Peyer's patch (tissue), 4 donors: ENCODE measurements at regions not wholly inside any gene's neighbourhood (a gene's known extent, or its start where the extent isn't known, plus 50 kb on each side); places are given as distances from the start of the nearest gene placed in this dataset.

Experiments
- DNase-seq, 3 donors: peaks; one replicate each; pipeline ENCODE4 v3.0.0-alpha.2; 2017 to 2019
- H3K27ac ChIP-seq, 4 donors: fragments of 200-600 bp; sonication (generic); one replicate each; pipeline ENCODE4 v1.5.1; 2016 to 2019
- H3K27me3 ChIP-seq, 2 donors: fragments of 200-600 bp; sonication (generic); one replicate each; pipeline ENCODE4 v1.5.1; 2019
- H3K36me3 ChIP-seq, 3 donors: fragments of 200-600 bp; sonication (generic); one replicate each; pipeline ENCODE4 v1.5.1; 2016 to 2019
- H3K4me1 ChIP-seq, 4 donors: fragments of 200-600 bp; sonication (generic); one replicate each; pipeline ENCODE4 v1.5.1; 2016 to 2019
- H3K4me3 ChIP-seq, 4 donors: fragments of 200-600 bp; sonication (generic); 1 replicate in 3 of 4; 2 replicates in 1 of 4; pipeline ENCODE4 v1.5.1; 2016 to 2019; ENCODE audit warnings: mild to moderate bottlenecking in 1 of 4
- H3K9me3 ChIP-seq, 4 donors: fragments of 200-600 bp; sonication (generic); one replicate each; pipeline ENCODE4 v1.5.1; 2016 to 2019; ENCODE audit warnings: mild to moderate bottlenecking in 1 of 4
- POLR2A ChIP-seq, 2 donors: fragments of 450-650 bp; IDR thresholded peaks; one replicate each; pipeline ENCODE4 v1.5.1; 2017; ENCODE audit warnings: antibody characterized with exemption in 2 of 2, mild to moderate bottlenecking in 2 of 2, moderate library complexity in 2 of 2
- TF ChIP-seq, protein P1 (sequence below), 6 experiments: fragments of 450-650 bp in 4 of 6; fragments of 200-600 bp in 2 of 6; sonication (generic) in 1 of 6; IDR thresholded peaks; one replicate each; pipeline ENCODE4 v1.5.1; 2017 to 2019; ENCODE audit warnings: antibody characterized with exemption in 6 of 6, mild to moderate bottlenecking in 3 of 6, moderate library complexity in 1 of 6

DNA sequence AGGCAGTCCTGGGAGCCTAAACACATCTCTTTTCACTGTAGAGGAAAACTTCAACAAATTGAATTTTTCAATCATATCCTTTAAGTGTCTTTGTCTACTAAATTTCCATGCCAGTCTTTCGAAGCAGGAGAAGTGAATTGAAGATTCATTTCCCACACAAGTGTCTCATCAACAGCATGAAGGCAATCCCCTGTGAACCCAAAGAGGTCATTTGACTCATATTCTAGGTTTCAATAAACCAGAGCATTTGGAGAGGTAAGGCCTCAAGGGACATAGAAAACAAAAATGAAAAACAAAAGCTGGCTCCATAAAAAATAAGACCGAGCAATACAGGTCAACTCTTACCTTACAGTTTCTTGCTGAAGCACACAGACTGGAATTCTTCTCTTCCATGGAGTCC, 94.1 kb upstream of the ATP1B1 start:
- H3K9me3 ChIP-seq, result no peaks in the 10 kb centered on the region
- no peaks in the 10 kb centered on the region for H3K4me1 ChIP-seq
- no peak overlapping the region for H3K4me3 ChIP-seq
- TF ChIP-seq, protein P1, sequence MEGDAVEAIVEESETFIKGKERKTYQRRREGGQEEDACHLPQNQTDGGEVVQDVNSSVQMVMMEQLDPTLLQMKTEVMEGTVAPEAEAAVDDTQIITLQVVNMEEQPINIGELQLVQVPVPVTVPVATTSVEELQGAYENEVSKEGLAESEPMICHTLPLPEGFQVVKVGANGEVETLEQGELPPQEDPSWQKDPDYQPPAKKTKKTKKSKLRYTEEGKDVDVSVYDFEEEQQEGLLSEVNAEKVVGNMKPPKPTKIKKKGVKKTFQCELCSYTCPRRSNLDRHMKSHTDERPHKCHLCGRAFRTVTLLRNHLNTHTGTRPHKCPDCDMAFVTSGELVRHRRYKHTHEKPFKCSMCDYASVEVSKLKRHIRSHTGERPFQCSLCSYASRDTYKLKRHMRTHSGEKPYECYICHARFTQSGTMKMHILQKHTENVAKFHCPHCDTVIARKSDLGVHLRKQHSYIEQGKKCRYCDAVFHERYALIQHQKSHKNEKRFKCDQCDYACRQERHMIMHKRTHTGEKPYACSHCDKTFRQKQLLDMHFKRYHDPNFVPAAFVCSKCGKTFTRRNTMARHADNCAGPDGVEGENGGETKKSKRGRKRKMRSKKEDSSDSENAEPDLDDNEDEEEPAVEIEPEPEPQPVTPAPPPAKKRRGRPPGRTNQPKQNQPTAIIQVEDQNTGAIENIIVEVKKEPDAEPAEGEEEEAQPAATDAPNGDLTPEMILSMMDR (IDR thresholded peaks at IDR 0.05), result no peak
- TF ChIP-seq POLR2A (IDR thresholded peaks at IDR 0.05), result no peak
- no peaks in the 10 kb centered on the region for H3K27me3 ChIP-seq
- no peaks in the 10 kb centered on the region for H3K36me3 ChIP-seq
- no peak overlapping the region for H3K27ac ChIP-seq
- DNase-seq, result no peak

DNA sequence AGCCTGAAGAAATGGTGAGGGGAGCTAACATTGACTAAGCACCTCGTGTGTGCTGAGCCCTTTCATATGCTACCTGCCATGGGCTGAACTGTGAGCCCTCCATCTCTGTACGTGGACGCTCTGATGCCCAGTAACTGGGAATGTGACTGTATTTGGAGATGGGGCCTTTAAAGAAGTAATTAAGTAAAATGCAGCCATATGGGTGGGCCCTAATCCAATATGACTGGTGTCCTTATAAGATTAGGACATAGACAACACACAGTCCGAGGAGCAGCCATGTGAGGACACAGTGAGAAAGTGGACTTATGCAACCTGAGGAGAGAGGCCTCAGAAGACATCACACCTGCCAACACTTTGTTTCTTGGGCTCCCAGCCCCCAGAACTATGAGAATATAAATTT, 92.7 kb upstream of the ATP1B1 start:
- Histone ChIP-seq H3K27me3 (no peaks in the 10 kb centered on the region), H3K27ac (no peak overlapping the region), H3K4me3 (no peak overlapping the region), H3K4me1 (peaks cover 0 to 4% (median 0%) of the 10 kb centered on the region in 4 donors), H3K36me3 (no peaks in the 10 kb centered on the region), H3K9me3 (no peaks in the 10 kb centered on the region)
- TF ChIP-seq, protein P1 (IDR thresholded peaks at IDR 0.05), result no peak
- TF ChIP-seq POLR2A (IDR thresholded peaks at IDR 0.05), result no peak
- DNase-seq, result no peak

DNA sequence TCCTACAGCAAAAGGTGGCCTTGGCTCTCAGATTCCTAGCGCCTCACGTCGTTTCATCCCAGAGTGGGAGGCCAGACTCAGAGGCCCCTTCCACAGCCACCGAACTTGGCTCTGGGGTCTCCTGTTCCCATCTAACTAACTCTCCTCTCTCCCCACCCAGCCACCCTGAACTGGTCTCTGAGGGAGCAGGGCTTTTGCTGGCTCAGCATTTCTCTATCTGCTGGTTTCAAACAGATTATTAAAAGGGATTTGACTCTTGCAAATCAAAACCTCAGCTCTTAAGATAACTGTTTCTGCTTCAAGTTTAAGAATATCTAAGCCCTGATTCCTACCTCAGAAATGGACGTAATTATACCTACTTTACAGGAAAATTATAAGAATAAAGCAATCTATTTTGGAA, 91.0 kb upstream of the ATP1B1 start:
- Histone ChIP-seq H3K27ac (no peak overlapping the region), H3K27me3 (no peaks in the 10 kb centered on the region), H3K4me3 (no peak overlapping the region), H3K9me3 (no peaks in the 10 kb centered on the region), H3K4me1 (peaks cover 0 to 6% (median 1%) of the 10 kb centered on the region in 4 donors), H3K36me3 (no peaks in the 10 kb centered on the region)
- no peak for TF ChIP-seq POLR2A (IDR thresholded peaks at IDR 0.05)
- TF ChIP-seq, protein P1 (IDR thresholded peaks at IDR 0.05), result no peak
- DNase-seq, result no peak

DNA sequence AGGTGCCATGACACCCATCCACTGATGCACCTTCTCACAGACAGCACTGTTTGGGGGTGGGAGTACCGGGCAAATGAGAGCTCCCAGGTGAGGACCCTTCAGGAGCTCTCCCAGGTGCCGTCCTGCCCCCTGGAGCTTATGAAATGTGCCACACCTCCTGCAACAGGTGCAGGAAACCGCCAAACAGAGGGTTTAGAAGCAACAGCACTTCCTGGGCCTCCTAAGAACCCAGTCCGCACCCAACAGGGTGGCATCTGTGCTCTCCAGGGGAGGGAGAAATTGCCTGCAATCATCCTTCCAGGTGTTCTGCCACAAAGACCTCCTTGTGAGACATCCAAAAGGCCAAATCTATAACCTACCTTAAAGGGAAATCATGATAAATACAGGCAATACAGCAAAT, 87.7 kb upstream of the ATP1B1 start:
- H3K27me3 ChIP-seq, result no peaks in the 10 kb centered on the region
- H3K4me3 ChIP-seq, result no peak overlapping the region
- DNase-seq, result no peak
- no peaks in the 10 kb centered on the region for H3K36me3 ChIP-seq
- H3K4me1 ChIP-seq, result peaks cover 0 to 6% (median 1%) of the 10 kb centered on the region in 4 donors
- peak overlapping the region in 3 of 4 donors; percentile 54 to 64 (median 64) for H3K27ac ChIP-seq
- TF ChIP-seq POLR2A (IDR thresholded peaks at IDR 0.05), result no peak
- TF ChIP-seq, protein P1 (IDR thresholded peaks at IDR 0.05), result peak in 1 of 6 experiments; percentile 11
- H3K9me3 ChIP-seq, result no peaks in the 10 kb centered on the region

DNA sequence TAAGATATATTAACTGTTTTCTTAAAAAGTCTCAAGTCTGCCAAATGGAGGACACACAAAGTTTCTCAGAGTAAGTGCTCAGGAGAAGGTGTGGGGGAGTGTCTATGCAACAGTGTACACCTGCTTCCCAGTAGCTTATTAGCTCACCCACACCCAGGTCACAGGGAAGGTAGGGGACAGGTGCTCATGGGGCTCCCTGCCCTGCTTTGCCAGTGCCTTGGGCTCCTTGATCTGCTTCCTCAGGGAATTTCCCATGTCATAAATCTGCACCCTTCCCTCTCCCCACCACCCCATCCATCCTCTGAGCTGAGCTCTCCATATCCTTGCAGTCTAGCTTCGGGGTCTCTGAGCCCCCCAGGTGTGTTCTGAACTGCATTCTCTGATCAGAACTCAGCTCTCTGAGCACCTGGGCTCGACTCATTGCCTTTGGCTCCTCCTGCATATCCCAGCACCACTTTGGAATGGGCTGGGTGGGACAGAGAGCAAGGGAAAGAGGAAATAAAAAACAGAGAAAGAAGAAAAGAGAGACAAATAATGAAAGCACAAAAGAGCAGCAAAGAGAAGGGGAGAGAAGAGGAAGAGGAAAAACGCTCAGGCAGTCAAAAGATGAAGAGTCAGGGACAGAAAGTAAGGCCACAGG, 87.0 kb upstream of the ATP1B1 start:
- Histone ChIP-seq H3K36me3 (no peaks in the 10 kb centered on the region), H3K4me1 (peaks cover 0 to 6% (median 1%) of the 10 kb centered on the region in 4 donors), H3K27me3 (no peaks in the 10 kb centered on the region), H3K27ac (peak overlapping the region in 3 of 4 donors; percentile 54 to 64 (median 64)), H3K4me3 (no peak overlapping the region), H3K9me3 (no peaks in the 10 kb centered on the region)
- TF ChIP-seq, protein P1 (IDR thresholded peaks at IDR 0.05), result no peak
- TF ChIP-seq POLR2A (IDR thresholded peaks at IDR 0.05), result peak in 1 of 2 donors; percentile 35
- DNase-seq, result peak in 2 of 3 donors; percentile 60 to 70
